HG02852 (cell line): ENCODE measurements at regions not wholly inside any gene's neighbourhood (a gene's known extent, or its start where the extent isn't known, plus 50 kb on each side); places are given as distances from the start of the nearest gene placed in this dataset.
"Not testable (repeated sequence)": the region's sequence is repeated elsewhere in the genome, so short reads cannot be mapped to it uniquely, and the experiment has no call there.

Experiments used
- ATAC-seq: cut with Tn5 transposase; IDR thresholded peaks from one replicate; pipeline ENCODE4 v1.9.1; 2021; ENCODE audit warnings: mild to moderate bottlenecking, moderate library complexity; ENCODE audit not compliant: unreplicated experiment

GRCh38 chr13:34721631-34722595 lies 220.2 kb upstream of the NBEA start:
- ATAC-seq = no peak

- ATAC-seq = no peak
Observed at GRCh38 chr13:34722922-34723321, 219.1 kb upstream of the NBEA start.

- no peak for ATAC-seq
Observed at GRCh38 chr13:34730961-34731360, 211.1 kb upstream of the NBEA start.

DNA sequence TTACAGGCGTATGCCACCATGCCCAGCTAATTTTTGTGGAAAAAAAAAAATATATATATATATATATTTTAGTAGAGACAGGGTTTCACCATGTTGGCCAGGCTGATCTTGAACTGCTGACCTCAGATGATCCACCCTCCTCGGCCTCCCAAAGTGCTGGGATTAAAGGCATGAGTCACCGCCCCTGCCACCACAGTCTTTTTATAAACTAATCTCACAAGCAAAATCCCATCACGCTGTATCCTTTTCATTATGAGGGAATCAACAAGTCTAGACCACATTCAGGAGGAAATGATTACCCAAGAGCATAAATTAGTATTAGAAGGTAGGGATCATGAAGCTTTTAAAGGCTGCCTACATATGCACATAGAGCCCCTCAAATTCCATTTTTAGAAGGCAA lies 210.6 kb upstream of the NBEA start:
- no peak for ATAC-seq

DNA sequence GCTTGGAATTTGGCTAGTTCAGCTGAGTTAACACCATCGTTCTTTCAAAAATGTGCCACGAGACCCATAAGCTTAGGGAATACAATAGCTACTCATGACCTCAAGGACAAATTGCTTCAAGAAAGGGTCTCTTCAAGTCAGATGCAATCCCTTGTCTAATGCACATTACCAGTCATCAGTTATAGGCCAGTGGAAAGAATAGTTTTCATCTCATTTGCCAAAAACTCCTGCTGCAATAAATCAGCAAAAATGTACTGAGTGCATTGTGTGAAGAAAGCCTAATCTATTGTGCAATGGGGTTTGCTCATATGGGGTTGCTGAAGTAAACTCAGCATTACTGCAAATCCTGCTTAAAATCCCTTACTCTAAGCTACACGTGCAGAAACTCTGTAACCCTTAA lies 208.3 kb upstream of the NBEA start:
- no peak for ATAC-seq

- no peak for ATAC-seq
Observed at GRCh38 chr13:34734932-34735331, 207.1 kb upstream of the NBEA start.

DNA sequence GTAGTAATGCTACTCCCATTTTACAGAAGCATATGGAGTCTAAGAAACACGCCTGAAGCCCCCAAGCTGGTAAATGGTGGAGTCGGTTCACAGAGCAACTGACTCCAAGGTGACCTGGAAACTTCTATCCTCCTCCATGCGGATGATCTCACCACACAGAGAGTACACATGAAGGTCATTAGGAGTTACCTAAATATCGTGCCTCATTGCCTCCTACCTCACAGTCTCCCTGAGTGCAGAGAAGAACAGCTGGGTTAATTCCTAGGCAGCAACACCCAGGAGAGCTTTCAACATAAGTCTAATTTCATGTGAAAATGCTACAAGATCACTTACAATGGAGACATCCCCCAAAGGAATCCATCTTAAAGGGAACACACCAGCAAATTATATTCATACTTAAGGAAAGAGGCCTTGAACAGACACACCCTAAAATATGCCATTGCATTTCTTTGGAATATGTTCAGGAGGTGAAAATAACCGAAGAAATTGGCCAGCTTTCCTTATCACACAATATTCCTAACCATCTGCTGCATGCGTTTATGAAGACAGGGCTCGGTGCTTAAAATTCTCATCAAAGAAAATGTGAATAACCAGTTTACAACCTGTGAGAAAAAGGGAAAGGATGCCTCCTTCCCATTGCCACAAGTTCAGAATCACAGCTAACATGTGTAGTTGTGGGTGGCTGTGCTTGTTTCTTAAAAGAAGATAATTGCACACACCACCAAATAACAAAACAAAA lies 203.6 kb upstream of the NBEA start:
- ATAC-seq = no peak

DNA sequence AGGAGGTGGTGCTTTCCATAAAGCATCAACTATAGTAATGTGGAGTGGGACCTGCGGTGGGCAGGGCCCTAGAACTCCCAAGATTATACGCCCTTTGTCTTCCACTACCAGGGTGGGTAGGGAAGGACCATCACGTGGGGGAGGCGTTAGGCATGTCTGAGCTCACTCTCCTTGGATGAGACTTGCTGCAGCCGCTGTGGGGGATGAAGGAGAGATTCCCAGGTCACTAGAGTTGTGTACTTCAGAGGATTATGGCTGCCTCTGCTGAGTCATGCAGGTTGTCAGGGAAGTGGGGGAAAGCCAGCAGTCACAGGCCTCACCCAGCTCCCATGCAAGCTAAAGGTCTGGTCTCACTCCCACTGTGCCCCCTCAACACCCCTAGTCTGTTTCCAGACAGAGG lies 195.0 kb upstream of the NBEA start:
- not testable (repeated sequence) for ATAC-seq

- ATAC-seq = no peak
Observed at GRCh38 chr13:34747507-34747906, 194.6 kb upstream of the NBEA start.

GRCh38 chr13:34748073-34748472 lies 194.0 kb upstream of the NBEA start:
- peak; percentile 53 for ATAC-seq

GRCh38 chr13:34748596-34748995 lies 193.5 kb upstream of the NBEA start:
- no peak for ATAC-seq

DNA sequence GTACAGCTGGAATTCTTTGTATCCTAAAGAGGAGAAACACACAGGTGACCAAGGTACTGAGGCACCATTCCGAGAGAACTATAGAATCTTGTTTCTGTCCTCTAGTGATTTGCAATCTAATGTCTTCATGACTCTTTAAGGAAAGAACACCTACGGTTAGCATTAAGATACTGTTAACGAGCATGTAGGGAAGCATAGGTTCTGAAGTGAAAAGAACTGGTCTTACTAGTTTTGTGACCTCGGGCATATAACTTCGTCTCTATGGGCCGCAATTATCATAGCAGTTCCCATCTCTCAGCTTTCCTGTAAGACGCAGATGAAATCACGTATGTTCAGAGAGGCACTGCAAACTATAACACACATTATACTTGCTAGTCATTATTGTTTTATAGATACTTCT lies 193.0 kb upstream of the NBEA start:
- ATAC-seq = no peak

- peak; percentile 70 for ATAC-seq
Observed at GRCh38 chr13:34750078-34750931, 191.8 kb upstream of the NBEA start.

- peak; percentile 34 for ATAC-seq
Observed at GRCh38 chr13:34751044-34751443, 191.0 kb upstream of the NBEA start.

DNA sequence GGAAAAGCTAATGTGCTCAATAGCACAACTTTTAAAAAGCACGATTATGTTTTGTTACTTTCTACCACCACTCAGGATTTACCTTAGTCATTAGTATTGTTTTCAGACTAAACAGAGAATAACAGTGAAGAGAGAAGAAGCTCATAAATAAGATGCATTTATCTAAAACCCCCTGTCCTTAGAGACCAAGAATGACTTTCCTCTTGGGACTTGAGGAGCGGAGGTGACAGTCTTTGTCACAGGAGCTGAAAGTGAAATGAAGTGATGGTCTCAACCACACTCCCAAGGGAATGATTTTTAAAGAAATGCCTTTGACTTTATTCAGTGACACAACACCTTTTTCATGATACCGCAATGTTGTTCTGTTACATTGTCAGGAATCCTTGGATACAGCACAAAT lies 190.6 kb upstream of the NBEA start:
- ATAC-seq = no peak

DNA sequence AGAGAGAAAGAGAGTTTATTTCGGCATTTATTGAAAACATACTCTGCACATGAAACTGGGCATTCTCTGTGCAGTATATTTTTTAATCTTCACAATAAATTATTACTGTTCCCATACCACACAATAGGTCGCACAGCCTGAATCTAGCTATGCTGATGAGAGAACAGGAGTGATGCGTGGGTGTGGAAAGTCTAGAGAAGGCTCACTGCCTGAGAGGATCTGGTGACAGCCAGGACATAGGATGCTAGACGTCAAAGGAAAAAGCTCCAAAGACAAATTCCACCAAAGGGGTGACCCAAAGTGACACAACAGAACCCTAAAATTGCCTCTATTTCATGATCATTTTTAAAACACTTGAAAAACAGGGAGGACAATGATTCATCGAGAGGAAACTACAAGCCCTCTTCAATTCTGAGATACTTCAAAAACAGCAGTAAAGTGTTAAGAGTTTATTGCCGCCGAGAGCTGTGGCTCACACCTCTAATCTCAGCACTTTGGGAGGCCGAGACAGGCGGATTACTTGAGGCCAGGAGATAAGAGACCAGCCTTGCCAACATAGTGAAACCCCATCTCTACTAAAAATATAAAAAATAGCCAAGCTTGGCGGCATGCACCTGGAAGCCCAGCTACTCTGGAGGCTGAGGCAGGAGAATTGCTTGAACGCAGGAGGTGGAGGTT lies 189.6 kb upstream of the NBEA start:
- no peak for ATAC-seq

DNA sequence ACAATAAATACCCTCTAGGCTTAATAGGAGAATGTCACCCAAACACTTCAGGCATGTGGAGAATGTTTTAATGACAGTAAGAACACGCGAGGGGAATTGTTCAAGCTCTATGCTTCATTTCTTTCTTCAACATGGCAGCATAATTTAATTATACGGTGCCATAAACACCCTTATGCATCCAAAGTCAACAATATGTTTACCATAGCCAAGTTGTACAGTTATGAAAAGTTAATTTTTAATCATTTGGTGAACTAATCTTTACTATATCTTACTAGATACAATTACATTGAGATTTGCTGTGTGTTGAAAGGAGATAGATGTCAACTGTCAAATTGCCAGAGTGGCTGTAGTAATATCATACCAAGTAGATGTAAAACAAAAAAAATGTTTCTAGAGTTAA lies 185.9 kb upstream of the NBEA start:
- ATAC-seq = no peak

DNA sequence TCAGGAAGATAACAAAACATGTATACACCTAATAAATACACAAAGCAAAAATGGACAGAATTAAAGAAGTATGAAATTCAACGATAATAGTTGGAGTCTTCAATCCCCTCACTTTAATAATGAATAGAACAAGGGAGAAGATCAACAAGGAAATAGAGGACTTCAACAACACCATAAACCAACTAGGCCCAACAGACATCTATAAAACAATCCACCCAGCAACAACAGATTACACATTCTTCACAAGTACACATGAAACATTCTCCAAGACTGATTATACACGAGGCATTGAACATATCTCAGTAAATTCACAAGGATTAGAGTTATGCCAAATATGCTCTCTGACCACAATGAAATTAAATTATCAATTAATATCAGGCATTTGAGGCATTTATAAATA lies 185.5 kb upstream of the NBEA start:
- ATAC-seq = no peak

- no peak for ATAC-seq
Observed at GRCh38 chr13:34757441-34757840, 184.6 kb upstream of the NBEA start.

GRCh38 chr13:34758628-34759027 lies 183.4 kb upstream of the NBEA start:
- ATAC-seq = no peak

- ATAC-seq = no peak
Observed at GRCh38 chr13:34762312-34762711, 179.8 kb upstream of the NBEA start.
